Right lobe of liver (tissue), 6 donors: ENCODE measurements at regions not wholly inside any gene's neighbourhood (a gene's known extent, or its start where the extent isn't known, plus 50 kb on each side); places are given as distances from the start of the nearest gene placed in this dataset.
"Not testable (repeated sequence)": the region's sequence is repeated elsewhere in the genome, so short reads cannot be mapped to it uniquely, and the experiment has no call there.

Experiments
- ATAC-seq, 4 donors: fragments of 200-7000 bp; cut with Tn5 transposase; one replicate each; pipeline ENCODE4 v1.9.1; 2020; ENCODE audit warnings: mild to moderate bottlenecking in 4 of 4, moderate library complexity in 4 of 4
- DNase-seq, 3 donors: peaks; one replicate each; pipeline ENCODE4 v3.0.0-alpha.2; 2020
- H3K27ac ChIP-seq, 3 donors: fragments of 200-600 bp; one replicate each; pipeline ENCODE4 v1.8.0; 2022
- H3K27me3 ChIP-seq, 2 donors: fragments of 200-600 bp; one replicate each; pipeline ENCODE4 v1.8.0; 2022
- H3K36me3 ChIP-seq, 4 donors: fragments of 200-600 bp; sonication (generic) in 1 of 4; one replicate each; pipeline versions ENCODE4 v1.5.1 to v1.8.0; 2017 to 2022; ENCODE audit warnings: control low read depth in 1 of 4
- H3K4me1 ChIP-seq, 4 donors: fragments of 200-600 bp; sonication (generic) in 1 of 4; one replicate each; pipeline versions ENCODE4 v1.5.1 to v1.8.0; 2017 to 2022; ENCODE audit warnings: control low read depth in 1 of 4
- H3K4me3 ChIP-seq, 3 donors: fragments of 200-600 bp; one replicate each; pipeline ENCODE4 v1.8.0; 2022
- H3K9me3 ChIP-seq, 4 donors: fragments of 200-600 bp; sonication (generic) in 1 of 4; one replicate each; pipeline versions ENCODE4 v1.5.1 to v1.8.0; 2017 to 2022; ENCODE audit warnings: control low read depth in 1 of 4
- CTCF ChIP-seq, 4 donors: fragments of 200-600 bp in 3 of 4; fragments of 450-650 bp in 1 of 4; IDR thresholded peaks; one replicate each; pipeline versions ENCODE4 v1.5.1 to v1.8.0; 2016 to 2022; ENCODE audit warnings: antibody characterized with exemption in 4 of 4, mild to moderate bottlenecking in 2 of 4
- POLR2A ChIP-seq: fragments of 450-650 bp; IDR thresholded peaks from one replicate; pipeline ENCODE4 v1.6.1; 2017; ENCODE audit warnings: antibody characterized with exemption, mild to moderate bottlenecking
- whole genome bisulfite sequencing: methylation state at CpG from one replicate; pipeline ENCODE4 v1.1.6; 2018; ENCODE audit warnings: low coverage, low lambda C conversion rate; ENCODE audit not compliant: insufficient coverage; ENCODE audit errors: missing lambda C conversion rate; 5-methylcytosine and 5-hydroxymethylcytosine counted together
- intact Hi-C, 2 donors: fragments of 100-400 bp; cut with DNase I; formaldehyde crosslinking; loops; one replicate each; pipeline versions ENCODE4 v1.11.2 to v1.14.1; 2022
- donor health status: DM: no; HTN: yes; CAD: no.
- donor health status: DM: no; HTN: no; CAD: no.
- donor health status: DM: no; HTN: no; CAD: no.
- donor health status: DM: no; HTN: yes; CAD: no.
- donor health status: DM: no; HTN: yes; CAD: no.

GRCh38 chr9:87014436-87014835 lies 67.1 kb upstream of the GAS1 start:
- H3K4me3 ChIP-seq, result no peak overlapping the region
- H3K9me3 ChIP-seq, result no peaks in the 10 kb centered on the region
- H3K4me1 ChIP-seq, result no peaks in the 10 kb centered on the region
- intact Hi-C loops, result no loop called here
- ATAC-seq (no peak), DNase-seq (no peak)
- no peak for TF ChIP-seq POLR2A
- no peak overlapping the region for H3K27ac ChIP-seq
- no peaks in the 10 kb centered on the region for H3K36me3 ChIP-seq
- 29% methylated on average over 1 of the region's 1 CpG for WGBS
- H3K27me3 ChIP-seq, result no peaks in the 10 kb centered on the region

- intact Hi-C loops, result no loop called here
- TF ChIP-seq POLR2A, result no peak
- no peak for TF ChIP-seq CTCF (IDR thresholded peaks at IDR 0.05)
- WGBS, result 25% methylated on average over 1 of the region's 3 CpGs
Observed at GRCh38 chr9:87016681-87017080, 69.4 kb upstream of the GAS1 start.

GRCh38 chr9:87020169-87020950 lies 73.1 kb upstream of the GAS1 start:
- Histone ChIP-seq H3K9me3 (no peaks in the 10 kb centered on the region), H3K27ac (no peak overlapping the region), H3K27me3 (no peaks in the 10 kb centered on the region), H3K36me3 (no peaks in the 10 kb centered on the region), H3K4me1 (no peaks in the 10 kb centered on the region), H3K4me3 (no peak overlapping the region)
- TF ChIP-seq CTCF (IDR thresholded peaks at IDR 0.05) (no peak), POLR2A (no peak)
- intact Hi-C loops, result no loop called here
- ATAC-seq (no peak), DNase-seq (no peak)
- 86% methylated on average over 4 of the region's 4 CpGs for WGBS

More at GRCh38 chr9:87016681-87017080, 69.4 kb upstream of the GAS1 start:
- DNase-seq (no peak), ATAC-seq (no peak)
- Histone ChIP-seq H3K4me3 (no peak overlapping the region), H3K4me1 (no peaks in the 10 kb centered on the region), H3K36me3 (no peaks in the 10 kb centered on the region), H3K9me3 (no peaks in the 10 kb centered on the region), H3K27ac (no peak overlapping the region), H3K27me3 (no peaks in the 10 kb centered on the region)

- intact Hi-C loops, result no loop called here
- no peak overlapping the region for H3K4me3 ChIP-seq
- H3K9me3 ChIP-seq, result no peaks in the 10 kb centered on the region
- no peaks in the 10 kb centered on the region for H3K27me3 ChIP-seq
- no peak for DNase-seq
- H3K36me3 ChIP-seq, result no peaks in the 10 kb centered on the region
- no peak for TF ChIP-seq POLR2A
- TF ChIP-seq CTCF (IDR thresholded peaks at IDR 0.05), result no peak
- 64% methylated on average over 1 of the region's 1 CpG for WGBS
- no peak for ATAC-seq
- no peaks in the 10 kb centered on the region for H3K4me1 ChIP-seq
- H3K27ac ChIP-seq, result no peak overlapping the region
Observed at GRCh38 chr9:87022178-87022577, 74.9 kb upstream of the GAS1 start.

- Histone ChIP-seq H3K27me3 (no peaks in the 10 kb centered on the region), H3K4me1 (no peaks in the 10 kb centered on the region), H3K4me3 (no peak overlapping the region), H3K36me3 (no peaks in the 10 kb centered on the region), H3K27ac (no peak overlapping the region), H3K9me3 (no peaks in the 10 kb centered on the region)
- TF ChIP-seq POLR2A, result no peak
- TF ChIP-seq CTCF (IDR thresholded peaks at IDR 0.05), result no peak
- intact Hi-C loops, result no loop called here
- DNase-seq, result no peak
- ATAC-seq, result no peak
Observed at GRCh38 chr9:87026204-87026603, 78.9 kb upstream of the GAS1 start.

- H3K9me3 ChIP-seq, intact Hi-C loops, H3K27ac ChIP-seq, H3K36me3 ChIP-seq, ATAC-seq, H3K27me3 ChIP-seq, DNase-seq, H3K4me1 ChIP-seq, H3K4me3 ChIP-seq: not testable (repeated sequence)
- 45% methylated on average over 3 of the region's 4 CpGs for WGBS
Observed at GRCh38 chr9:87028836-87029235, 81.5 kb upstream of the GAS1 start.
